GM18507 (cell line): ENCODE measurements at regions not wholly inside any gene's neighbourhood (a gene's known extent, or its start where the extent isn't known, plus 50 kb on each side); places are given as distances from the start of the nearest gene placed in this dataset.

ENCODE experiments used
- DNase-seq: peaks from one replicate; pipeline ENCODE4 v3.0.0; 2011; ENCODE audit warnings: low read depth; ENCODE audit not compliant: insufficient read length; ENCODE audit errors: extremely low spot score
- FAIRE-seq: peaks from 2 replicates; lab custom pipeline; 2011; peaks lifted over from hg19 to GRCh38; lab: Jason Lieb, UNC

- DNase-seq = no peak
- no peak for FAIRE-seq
These were observed 167.8 kb downstream of the RAB28 start for GRCh38 chr4:13316354-13316753.

DNA sequence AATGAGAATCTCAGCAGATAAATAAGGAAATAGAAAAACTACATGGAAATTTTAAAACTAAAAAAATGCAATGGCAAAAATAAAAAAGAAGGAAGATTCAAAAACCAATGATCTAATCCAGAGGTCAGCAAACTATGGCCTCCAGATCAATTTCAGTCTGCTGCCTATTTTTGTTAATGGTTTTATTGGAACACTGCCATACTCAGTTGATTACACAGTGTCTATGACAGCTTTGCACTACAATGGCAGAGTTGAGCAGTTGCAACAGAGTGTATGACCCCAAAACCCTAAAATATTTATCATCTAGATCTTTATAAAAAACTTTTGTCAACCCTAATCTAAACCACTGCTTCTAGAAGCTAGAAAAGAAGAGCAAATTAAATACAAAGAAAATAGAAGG lies 170.3 kb downstream of the RAB28 start:
- FAIRE-seq = no peak
- no peak for DNase-seq

- FAIRE-seq = no peak
These were observed 171.9 kb downstream of the RAB28 start for GRCh38 chr4:13312264-13312663.

GRCh38 chr4:13309751-13310150 lies 174.4 kb downstream of the RAB28 start:
- FAIRE-seq = no peak

More at GRCh38 chr4:13312264-13312663, 171.9 kb downstream of the RAB28 start:
- no peak for DNase-seq

DNA sequence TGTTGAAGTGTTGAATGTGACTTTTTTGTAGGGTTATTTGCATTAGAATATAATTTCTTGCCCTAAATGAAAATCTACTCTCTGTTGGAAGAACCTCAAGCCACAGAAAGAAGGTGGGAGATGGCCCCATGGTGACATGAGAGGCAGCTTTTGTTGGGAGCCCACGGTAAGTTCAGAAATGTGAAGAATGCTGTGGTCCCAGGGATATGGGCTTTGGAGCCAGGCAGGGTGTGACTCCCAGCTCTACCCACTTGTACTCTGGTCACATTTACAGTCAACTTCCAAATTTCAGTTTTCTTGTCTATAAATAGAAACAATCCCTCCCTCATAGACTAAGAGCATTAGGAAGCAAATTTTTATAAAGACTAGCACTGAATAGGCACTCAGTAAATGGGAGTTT lies 177.8 kb downstream of the RAB28 start:
- no peak for DNase-seq
- FAIRE-seq = no peak

More at GRCh38 chr4:13309751-13310150, 174.4 kb downstream of the RAB28 start:
- no peak for DNase-seq

DNA sequence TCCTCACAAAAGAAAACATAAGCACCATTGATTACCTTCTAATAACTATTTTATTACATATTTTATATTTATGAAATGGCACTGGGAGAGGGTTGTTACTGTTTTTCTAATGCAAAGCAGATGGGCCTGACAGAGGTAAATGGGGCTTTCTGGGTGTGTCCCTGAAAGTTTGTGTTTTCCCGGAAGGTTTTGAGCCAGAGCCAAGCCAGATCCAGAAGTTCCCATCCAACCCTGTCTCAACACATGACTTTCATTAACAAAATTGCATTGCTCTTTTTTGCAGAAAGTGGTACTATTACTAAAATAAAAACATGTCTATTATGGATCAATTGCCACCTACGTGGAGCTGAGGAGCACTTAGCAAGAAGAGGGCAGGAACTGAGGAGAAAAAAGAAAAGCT lies 181.3 kb downstream of the RAB28 start:
- DNase-seq (no peak), FAIRE-seq (no peak)

DNA sequence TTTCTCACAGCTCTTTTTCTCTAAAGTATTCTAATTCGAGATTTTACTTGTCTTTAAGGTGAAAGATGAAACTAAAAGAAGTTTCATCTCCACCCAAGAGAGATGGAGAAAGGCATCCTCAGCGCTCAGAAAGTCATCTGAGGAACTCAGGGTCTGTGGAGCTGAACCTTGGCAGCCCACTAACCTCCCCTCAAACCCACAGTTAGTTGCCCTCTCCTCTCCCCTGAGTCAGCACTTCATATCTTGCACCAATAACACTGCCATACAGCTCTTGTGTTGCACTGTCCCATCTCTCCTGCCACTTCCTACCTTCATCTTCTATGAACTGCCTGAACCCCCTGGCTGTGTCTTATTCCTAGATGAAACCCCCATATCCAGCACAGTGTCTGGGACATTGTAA lies 184.8 kb downstream of the RAB28 start:
- no peak for DNase-seq
- no peak for FAIRE-seq

DNA sequence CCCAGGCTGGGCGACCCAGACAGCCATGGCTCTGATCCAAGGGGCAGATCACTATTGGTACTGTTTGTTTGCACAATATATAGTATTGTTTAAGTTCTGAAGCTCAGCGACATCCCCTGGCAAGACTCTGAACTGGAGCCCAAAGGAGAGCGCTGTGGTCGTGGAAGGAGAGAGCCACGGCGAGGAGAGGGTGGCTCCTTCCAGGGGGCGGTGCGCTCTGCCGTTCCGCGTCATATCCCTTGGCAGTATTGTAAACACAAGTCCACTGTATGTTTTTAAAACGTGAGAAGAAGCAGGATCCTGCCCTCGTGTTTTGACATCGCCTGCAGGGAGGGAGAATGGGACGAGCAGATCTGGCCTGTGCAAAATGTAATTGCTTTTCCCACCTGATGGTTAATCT lies 185.5 kb downstream of the RAB28 start:
- no peak for DNase-seq

DNA sequence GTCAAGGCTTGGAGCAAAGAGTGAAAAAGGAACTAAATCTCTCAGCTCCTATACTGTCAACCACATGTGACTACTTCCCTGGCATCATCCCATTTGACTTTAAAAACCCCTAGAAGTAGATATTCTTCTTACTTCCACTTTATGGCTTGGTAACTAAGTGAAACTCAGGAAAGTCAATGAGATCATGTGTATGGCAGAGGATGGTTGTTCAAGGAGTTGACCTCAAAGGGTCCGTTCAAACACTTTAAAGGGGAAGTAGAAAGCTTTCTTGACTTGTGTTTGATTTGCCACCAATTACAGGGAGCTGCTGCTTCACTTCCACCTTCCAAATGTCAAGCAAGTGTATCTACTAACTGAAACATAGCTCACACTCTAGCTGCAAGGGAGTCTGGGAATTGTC lies 187.2 kb downstream of the RAB28 start:
- no peak for DNase-seq

More for the DNA sequence above, 185.5 kb downstream of the RAB28 start:
- no peak for FAIRE-seq

DNA sequence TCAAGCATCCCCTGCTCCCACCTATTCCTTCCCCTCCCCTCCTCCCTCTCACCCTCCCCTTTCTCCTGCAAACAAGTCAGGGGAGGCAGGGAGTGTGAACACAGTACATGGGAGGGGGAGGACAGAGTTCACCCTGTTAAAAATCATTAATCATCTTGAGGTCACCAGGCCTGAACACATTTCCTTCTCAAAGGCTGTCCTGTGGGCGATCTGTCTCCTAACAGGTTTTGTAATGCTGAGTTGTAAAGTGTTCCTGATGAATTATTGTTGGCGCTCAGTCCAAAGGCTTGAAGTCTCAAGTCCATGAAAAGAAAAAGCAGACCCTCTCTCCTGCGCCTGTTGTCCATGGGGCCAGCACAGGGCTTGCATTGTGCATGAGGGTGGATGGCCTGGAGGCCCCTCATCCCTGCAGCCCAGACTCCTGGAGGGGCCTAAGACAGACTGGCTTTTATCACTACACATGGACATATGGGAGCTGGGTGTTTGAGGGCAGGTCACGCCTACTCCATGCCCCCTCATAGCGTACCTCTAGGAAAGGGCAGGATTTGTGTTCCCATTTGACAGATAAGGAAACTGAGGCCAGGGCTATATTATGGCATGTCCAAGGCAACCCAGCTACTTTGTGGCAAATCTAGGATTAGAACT lies 189.1 kb downstream of the RAB28 start:
- DNase-seq (no peak), FAIRE-seq (no peak)

More for the DNA sequence above, 187.2 kb downstream of the RAB28 start:
- no peak for FAIRE-seq

- no peak for FAIRE-seq
- DNase-seq = no peak
These were observed 191.8 kb downstream of the RAB28 start for GRCh38 chr4:13292372-13292771.

DNA sequence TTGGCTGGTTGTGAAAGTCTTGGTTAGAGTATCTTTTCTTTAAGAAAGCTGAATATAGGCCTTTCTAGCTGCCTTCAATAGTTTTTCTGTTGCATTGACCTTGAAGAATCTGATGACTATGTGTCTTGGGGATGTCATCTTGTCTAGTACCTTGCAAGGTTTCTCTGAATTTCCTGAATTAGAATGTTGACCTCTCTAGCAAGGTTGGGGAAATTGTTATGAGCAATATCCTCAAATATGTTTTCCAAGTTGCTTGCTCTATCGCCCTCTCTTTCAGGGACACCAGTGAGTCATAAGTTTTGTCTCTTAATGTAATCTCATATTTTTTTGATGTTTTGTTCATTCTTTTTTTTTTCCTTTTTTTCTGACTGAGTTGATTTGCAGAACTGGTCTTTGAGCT lies 194.7 kb downstream of the RAB28 start:
- FAIRE-seq = no peak

GRCh38 chr4:13285336-13285735 lies 198.8 kb downstream of the RAB28 start:
- DNase-seq (no peak), FAIRE-seq (no peak)

More for the DNA sequence above, 194.7 kb downstream of the RAB28 start:
- no peak for DNase-seq

GRCh38 chr4:13284932-13285331 lies 199.2 kb downstream of the RAB28 start:
- FAIRE-seq (no peak), DNase-seq (no peak)

DNA sequence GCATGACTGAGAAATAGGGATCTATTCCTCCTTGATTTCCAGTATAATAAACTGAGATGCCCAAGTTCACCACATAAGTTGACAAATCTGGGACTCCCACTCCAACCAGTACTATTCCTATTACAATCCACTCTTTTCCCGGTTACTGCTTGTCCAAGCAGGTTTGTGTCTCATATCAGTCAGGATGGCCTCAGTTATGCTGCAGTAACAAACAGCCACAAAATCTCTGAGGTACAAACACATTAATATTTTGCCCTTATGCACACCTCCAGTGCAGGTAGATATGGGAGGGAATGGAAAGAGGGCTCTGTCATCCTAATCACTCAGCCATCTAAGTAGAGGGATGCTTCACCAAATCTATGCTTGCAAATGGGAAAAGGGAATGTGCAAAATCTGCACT lies 207.8 kb downstream of the RAB28 start:
- no peak for FAIRE-seq
- DNase-seq = no peak

DNA sequence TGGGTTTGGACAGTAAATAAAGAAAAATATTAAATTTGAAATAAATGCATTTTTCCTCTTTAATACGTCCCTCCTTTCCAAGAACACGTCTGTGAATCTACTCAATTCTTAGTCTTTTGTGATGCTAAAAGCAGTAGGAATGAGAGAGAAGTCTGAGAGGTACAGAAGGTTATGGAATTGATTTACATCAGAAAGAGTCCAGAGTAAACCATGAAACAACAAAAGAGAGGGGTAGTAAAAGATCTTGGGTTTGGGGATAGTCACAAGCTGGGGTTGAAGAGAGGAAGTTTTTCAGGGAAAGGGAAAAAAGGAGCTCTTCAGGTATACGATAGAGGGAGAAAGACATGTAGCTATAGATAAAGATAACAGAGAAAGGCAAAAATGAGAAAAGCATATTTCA lies 215.4 kb downstream of the RAB28 start:
- FAIRE-seq (no peak), DNase-seq (no peak)

- DNase-seq = no peak
- FAIRE-seq = no peak
These were observed 216.0 kb downstream of the RAB28 start for GRCh38 chr4:13268165-13268564.

GRCh38 chr4:13267091-13267490 lies 217.0 kb downstream of the RAB28 start:
- DNase-seq (no peak), FAIRE-seq (no peak)

DNA sequence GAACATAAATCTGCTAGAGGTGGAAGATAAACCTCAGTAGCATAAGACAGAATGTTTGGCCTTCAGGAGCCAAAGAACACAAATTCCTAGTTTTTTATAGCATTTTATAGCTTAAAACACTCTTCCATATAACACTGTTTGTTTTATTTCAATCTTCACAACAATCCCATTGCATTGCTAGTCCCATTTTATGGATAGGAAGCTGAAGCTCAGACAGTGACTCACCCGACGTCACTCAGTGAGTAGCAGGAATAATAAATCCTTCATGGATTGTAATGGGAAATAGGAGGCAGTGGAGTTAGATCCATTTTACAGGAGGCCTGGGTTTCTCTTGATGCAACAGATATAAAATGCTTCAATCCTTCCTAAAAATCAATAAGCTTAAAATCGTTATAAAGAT lies 217.5 kb downstream of the RAB28 start:
- FAIRE-seq (no peak), DNase-seq (no peak)

- DNase-seq (no peak), FAIRE-seq (no peak)
These were observed 220.1 kb downstream of the RAB28 start for GRCh38 chr4:13263967-13264525.

DNA sequence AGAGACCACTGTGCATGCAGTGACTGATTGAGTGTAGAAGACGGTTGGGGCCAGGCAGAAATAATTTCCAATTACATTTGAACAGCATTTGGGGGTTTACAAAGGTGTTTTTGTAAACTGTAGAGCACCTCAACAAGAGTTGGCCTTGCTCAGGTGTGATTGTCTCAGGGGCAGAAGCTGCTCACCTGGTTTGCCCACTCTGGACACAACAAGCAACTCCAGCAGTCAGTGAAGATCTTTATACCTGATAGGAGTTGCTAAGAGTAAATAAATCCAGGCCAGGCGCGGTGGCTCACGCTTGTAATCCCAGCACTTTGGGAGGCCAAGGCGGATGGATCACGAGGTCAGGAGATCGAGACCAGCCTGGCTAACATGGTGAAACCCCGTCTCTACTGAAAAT lies 221.3 kb downstream of the RAB28 start:
- no peak for DNase-seq
- FAIRE-seq = no peak
